SK-N-SH (cell line): ENCODE measurements at regions not wholly inside any gene's neighbourhood (a gene's known extent, or its start where the extent isn't known, plus 50 kb on each side); places are given as distances from the start of the nearest gene placed in this dataset.
"Not testable (repeated sequence)": the region's sequence is repeated elsewhere in the genome, so short reads cannot be mapped to it uniquely, and the experiment has no call there.

Source experiments
- CTCF ChIA-PET: fragments of 300-600, 350-600 bp; formaldehyde crosslinking; extraction: SDS; loops from one replicate; lab custom pipeline; 2021; lab: Yijun Ruan, JAX
- POLR2A ChIA-PET: fragments of 350-600 bp; sonication (Branson Sonifier 250); formaldehyde crosslinking; extraction: SDS; loops from one replicate; lab custom pipeline; 2020; ENCODE audit warnings: antibody characterized with exemption, inconsistent platforms; lab: Yijun Ruan, JAX
- DNase-seq: peaks from one replicate; pipeline ENCODE4 v3.0.0; 2012
- H2AFZ ChIP-seq: fragments of 200-600 bp; sonication (generic); 2 replicates; pipeline ENCODE4 v1.8.1; 2016; ENCODE audit warnings: antibody characterized with exemption, mild to moderate bottlenecking, low read depth
- H3F3A ChIP-seq: fragments of 200-600 bp; sonication (generic); replicated peaks from 2 replicates; pipeline ENCODE3; 2016; ENCODE audit warnings: antibody characterized with exemption, mild to moderate bottlenecking; ENCODE audit not compliant: insufficient read depth
- H3K27ac ChIP-seq, 2 experiments: fragments of 200-500 bp in 1 of 2; fragments of 200-600 bp in 1 of 2; sonication (Bioruptor generic) in 1 of 2; sonication (generic), shearing (Covaris generic) in 1 of 2; 2 replicates each; pipeline versions ENCODE4 v1.5.1 to v1.6.1; 2014 to 2016; ENCODE audit warnings: low read depth in 2 of 2, inconsistent platforms in 1 of 2, low read length in 1 of 2, mild to moderate bottlenecking in 1 of 2, mixed read lengths in 1 of 2
- H3K27me3 ChIP-seq: fragments of 200-600 bp; sonication (generic), shearing (Covaris generic); 2 replicates; pipeline ENCODE4 v1.6.1; 2016; ENCODE audit warnings: mixed run types; ENCODE audit not compliant: insufficient read depth
- H3K36me3 ChIP-seq, 2 experiments: fragments of 200-500 bp in 1 of 2; fragments of 200-600 bp in 1 of 2; sonication (Bioruptor generic) in 1 of 2; sonication (generic) in 1 of 2; replicated peaks in 1 of 2; 2 replicates each; pipeline versions ENCODE3 to v1.5.1; 2014 to 2016; ENCODE audit warnings: low read length in 1 of 2, mild to moderate bottlenecking in 1 of 2; ENCODE audit not compliant: insufficient read depth in 2 of 2, control insufficient read depth in 1 of 2
- H3K4me1 ChIP-seq, 2 experiments: fragments of 200-500 bp in 1 of 2; fragments of 200-600 bp in 1 of 2; sonication (Bioruptor generic) in 1 of 2; sonication (generic), shearing (Covaris generic) in 1 of 2; 2 replicates each; pipeline versions ENCODE4 v1.5.1 to v1.6.1; 2014 to 2016; ENCODE audit warnings: low read depth in 1 of 2, low read length in 1 of 2, mixed run types in 1 of 2; ENCODE audit not compliant: insufficient read depth in 2 of 2, control insufficient read depth in 1 of 2
- H3K4me2 ChIP-seq: fragments of 200-600 bp; sonication (generic), shearing (Covaris generic); 2 replicates; pipeline ENCODE4 v1.6.1; 2017; ENCODE audit warnings: mixed run types
- H3K4me3 ChIP-seq, 2 experiments: fragments of 200-500 bp in 1 of 2; fragments of 200-600 bp in 1 of 2; sonication (Bioruptor generic) in 1 of 2; sonication (generic), shearing (Covaris generic) in 1 of 2; 2 replicates each; pipeline versions ENCODE4 v1.5.1 to v1.8.1; 2014 to 2016; ENCODE audit warnings: low read depth in 2 of 2, inconsistent platforms in 1 of 2, low read length in 1 of 2, mild to moderate bottlenecking in 1 of 2, mixed read lengths in 1 of 2, moderate library complexity in 1 of 2
- H3K79me2 ChIP-seq: fragments of 200-600 bp; sonication (generic); 2 replicates; pipeline ENCODE4 v1.8.1; 2017; ENCODE audit warnings: mild to moderate bottlenecking; ENCODE audit not compliant: insufficient read depth
- H3K9ac ChIP-seq: fragments of 200-600 bp; sonication (generic); 2 replicates; pipeline ENCODE4 v1.6.1; 2017; ENCODE audit warnings: mixed run types
- H3K9me2 ChIP-seq: fragments of 200-600 bp; sonication (generic); 2 replicates; pipeline ENCODE4 v1.6.1; 2017; ENCODE audit warnings: mixed run types
- H3K9me3 ChIP-seq: fragments of 200-600 bp; sonication (generic); 2 replicates; pipeline ENCODE4 v1.6.1; 2017; ENCODE audit warnings: mixed run types, mild to moderate bottlenecking, moderate library complexity
- H4K20me1 ChIP-seq: fragments of 200-600 bp; sonication (generic); 2 replicates; pipeline ENCODE4 v1.6.1; 2017; ENCODE audit warnings: mild to moderate bottlenecking, mixed run types; ENCODE audit not compliant: insufficient read depth
- ELF1 ChIP-seq: IDR thresholded peaks from 2 replicates; pipeline ENCODE4 v1.4.0; 2012
- EZH2phosphoT487 ChIP-seq: fragments of 200-600 bp; sonication (generic); IDR thresholded peaks from 2 replicates; pipeline ENCODE4 v1.6.1; 2017; ENCODE audit warnings: low read depth, mixed run types, mild to moderate bottlenecking, antibody characterized with exemption, moderate library complexity, borderline replicate concordance
- FOXJ3 ChIP-seq: sonication (generic); formaldehyde crosslinking; IDR thresholded peaks from 2 replicates; pipeline ENCODE4 v1.5.1; 2020; ENCODE audit warnings: mild to moderate bottlenecking, missing genetic modification reagents
- GABPA ChIP-seq: IDR thresholded peaks from 2 replicates; pipeline ENCODE4 v1.4.0; 2012; ENCODE audit warnings: low read depth, mild to moderate bottlenecking
- GATA2 ChIP-seq: sonication (generic); formaldehyde crosslinking; IDR thresholded peaks from 2 replicates; pipeline ENCODE4 v1.5.0; 2020; ENCODE audit warnings: mild to moderate bottlenecking, missing genetic modification reagents
- JUND ChIP-seq: IDR thresholded peaks from 2 replicates; pipeline ENCODE4 v1.4.0; 2012
- NFIC ChIP-seq: IDR thresholded peaks from 2 replicates; pipeline ENCODE4 v1.4.0; 2012; ENCODE audit warnings: borderline replicate concordance
- POLR2AphosphoS5 ChIP-seq: IDR thresholded peaks from 2 replicates; pipeline ENCODE4 v1.6.1; 2012; ENCODE audit warnings: low read depth, low read length
- SMC3 ChIP-seq: IDR thresholded peaks from 2 replicates; pipeline ENCODE4 v1.6.1; 2012; ENCODE audit warnings: low read depth, low read length, improper control_type of control experiment
- TAF1 ChIP-seq: IDR thresholded peaks from 2 replicates; pipeline ENCODE4 v1.6.1; 2012; ENCODE audit warnings: low read depth, mild to moderate bottlenecking, low read length, moderate library complexity, borderline replicate concordance
- TCF12 ChIP-seq: IDR thresholded peaks from 2 replicates; pipeline ENCODE4 v1.4.0; 2012
- YY1 ChIP-seq: IDR thresholded peaks from 2 replicates; pipeline ENCODE4 v1.4.0; 2012; ENCODE audit warnings: low read depth, mild to moderate bottlenecking
- WGBS: methylation state at CpG from one replicate; pipeline ENCODE4 v1.1.6; 2017; ENCODE audit warnings: low lambda C conversion rate; 5-methylcytosine and 5-hydroxymethylcytosine counted together
- TF ChIP-seq, protein P1 (sequence below): IDR thresholded peaks from 2 replicates; pipeline ENCODE4 v1.4.0; 2012; ENCODE audit warnings: low read depth, borderline replicate concordance
- TF ChIP-seq, protein P2 (sequence below): IDR thresholded peaks from 2 replicates; pipeline ENCODE4 v1.4.0; 2012; ENCODE audit warnings: low read depth, borderline replicate concordance
- TF ChIP-seq, protein P3 (sequence below): fragments of 150-350 bp; IDR thresholded peaks from 2 replicates; pipeline ENCODE4 v1.6.1; 2016; ENCODE audit warnings: mild to moderate bottlenecking, low read depth, low read length
- TF ChIP-seq, protein P4 (sequence below): fragments of 150-350 bp; IDR thresholded peaks from 2 replicates; pipeline ENCODE4 v1.6.1; 2017; ENCODE audit warnings: antibody characterized with exemption, low read length, low read depth, borderline replicate concordance
- TF ChIP-seq, protein P5 (sequence below): IDR thresholded peaks from 2 replicates; pipeline ENCODE4; 2012

DNA sequence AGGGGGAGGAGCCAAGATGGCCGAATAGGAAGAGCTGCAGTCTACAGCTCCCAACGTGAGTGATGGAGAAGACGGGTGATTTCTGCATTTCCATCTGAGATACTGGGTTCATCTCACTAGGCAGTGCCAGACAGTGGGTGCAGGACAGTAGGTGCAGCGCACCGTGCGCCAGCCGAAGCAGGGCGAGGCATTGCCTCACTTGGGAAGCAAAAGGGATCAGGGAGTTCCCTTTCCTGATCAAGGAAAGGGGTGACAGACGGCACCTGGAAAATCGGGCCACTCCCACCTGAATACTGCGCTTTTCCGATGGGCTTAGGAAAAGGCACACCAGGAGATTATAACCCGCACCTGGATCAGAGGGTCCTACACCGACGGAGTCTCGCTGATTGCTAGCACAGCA is 121.1 kb upstream of the SESTD1 start:
- H3K27ac ChIP-seq, H3K9me2 ChIP-seq, H3K79me2 ChIP-seq, H4K20me1 ChIP-seq, H3F3A ChIP-seq, POLR2A ChIA-PET, DNase-seq, H3K9me3 ChIP-seq, H2AFZ ChIP-seq, H3K9ac ChIP-seq, H3K27me3 ChIP-seq, H3K4me3 ChIP-seq, H3K4me2 ChIP-seq, H3K4me1 ChIP-seq, H3K36me3 ChIP-seq: not testable (repeated sequence)
- 70% methylated on average over 16 of the region's 16 CpGs for WGBS
- CTCF ChIA-PET = interaction anchor here (0.6 kb wide), 1 partner anchor 55 kb away, joined by 3 read pairs; no protein-coding TSS in a partner anchor

DNA sequence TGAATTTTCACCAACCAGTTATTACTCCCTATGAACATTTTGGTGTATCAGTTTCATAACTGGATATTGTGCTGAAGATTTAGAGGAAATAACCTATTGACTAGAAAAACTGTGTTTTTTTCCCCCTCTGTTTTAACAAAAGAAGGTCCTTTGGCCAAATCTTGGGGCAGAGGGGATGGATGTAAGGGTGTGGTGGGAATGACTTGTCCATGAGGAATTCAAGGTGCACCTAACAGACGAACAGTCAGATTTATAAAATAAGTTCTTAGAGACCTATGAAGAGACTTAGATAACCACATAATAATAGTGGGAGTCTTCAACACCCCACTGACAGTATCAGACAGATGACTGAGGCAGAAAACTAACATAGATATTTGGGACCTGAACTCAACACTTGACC is 119.3 kb upstream of the SESTD1 start:
- 19% methylated on average over 1 of the region's 1 CpG for WGBS
- CTCF ChIA-PET = no interaction called here

DNA sequence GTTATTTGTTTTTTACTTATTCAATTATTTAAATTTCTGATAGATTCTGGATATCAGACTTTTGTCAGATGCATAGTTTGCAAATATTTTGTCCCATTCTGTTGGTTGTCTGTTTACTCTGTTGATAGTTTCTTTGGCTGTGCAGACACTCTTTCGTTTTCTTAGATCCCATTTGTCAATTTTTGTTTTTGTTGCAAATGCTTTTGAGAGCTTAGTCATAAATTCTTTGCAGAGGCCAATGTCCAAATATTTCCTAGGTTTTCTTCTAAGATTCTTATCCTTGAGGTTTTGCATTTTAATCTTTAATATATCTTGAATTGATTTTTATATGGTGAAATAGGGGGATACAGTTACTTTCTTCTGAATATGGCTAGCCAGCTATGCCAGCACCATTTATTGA is 112.7 kb upstream of the SESTD1 start:
- Histone ChIP-seq H3K36me3 (no peaks in the 10 kb centered on the region), H3K9ac (no peak overlapping the region), H3K4me2 (no peak overlapping the region), H3K4me1 (no peaks in the 10 kb centered on the region), H3F3A (no peaks in the 10 kb centered on the region), H3K27ac (no peak overlapping the region), H3K4me3 (no peak overlapping the region), H3K79me2 (no peaks in the 10 kb centered on the region), H4K20me1 (no peaks in the 10 kb centered on the region), H3K9me3 (no peaks in the 10 kb centered on the region), H3K9me2 (no peaks in the 10 kb centered on the region), H3K27me3 (no peaks in the 10 kb centered on the region), H2AFZ (no peak overlapping the region)
- WGBS = 8% methylated on average over 1 of the region's 1 CpG
- DNase-seq = no peak
- ChIA-PET POLR2A (no interaction called here), CTCF (interaction anchor here (1.0 kb wide), 1 partner anchor 357 kb away, joined by 3 read pairs; no protein-coding TSS in a partner anchor)
- TF ChIP-seq NFIC (no peak), POLR2AphosphoS5 (no peak), GATA2 (CRISPR knock-in tag) (no peak), YY1 (no peak), JUND (no peak), ELF1 (no peak), TCF12 (no peak), TAF1 (no peak)
- TF ChIP-seq, protein P1, sequence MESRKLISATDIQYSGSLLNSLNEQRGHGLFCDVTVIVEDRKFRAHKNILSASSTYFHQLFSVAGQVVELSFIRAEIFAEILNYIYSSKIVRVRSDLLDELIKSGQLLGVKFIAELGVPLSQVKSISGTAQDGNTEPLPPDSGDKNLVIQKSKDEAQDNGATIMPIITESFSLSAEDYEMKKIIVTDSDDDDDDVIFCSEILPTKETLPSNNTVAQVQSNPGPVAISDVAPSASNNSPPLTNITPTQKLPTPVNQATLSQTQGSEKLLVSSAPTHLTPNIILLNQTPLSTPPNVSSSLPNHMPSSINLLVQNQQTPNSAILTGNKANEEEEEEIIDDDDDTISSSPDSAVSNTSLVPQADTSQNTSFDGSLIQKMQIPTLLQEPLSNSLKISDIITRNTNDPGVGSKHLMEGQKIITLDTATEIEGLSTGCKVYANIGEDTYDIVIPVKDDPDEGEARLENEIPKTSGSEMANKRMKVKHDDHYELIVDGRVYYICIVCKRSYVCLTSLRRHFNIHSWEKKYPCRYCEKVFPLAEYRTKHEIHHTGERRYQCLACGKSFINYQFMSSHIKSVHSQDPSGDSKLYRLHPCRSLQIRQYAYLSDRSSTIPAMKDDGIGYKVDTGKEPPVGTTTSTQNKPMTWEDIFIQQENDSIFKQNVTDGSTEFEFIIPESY = no peak
- TF ChIP-seq, protein P2, sequence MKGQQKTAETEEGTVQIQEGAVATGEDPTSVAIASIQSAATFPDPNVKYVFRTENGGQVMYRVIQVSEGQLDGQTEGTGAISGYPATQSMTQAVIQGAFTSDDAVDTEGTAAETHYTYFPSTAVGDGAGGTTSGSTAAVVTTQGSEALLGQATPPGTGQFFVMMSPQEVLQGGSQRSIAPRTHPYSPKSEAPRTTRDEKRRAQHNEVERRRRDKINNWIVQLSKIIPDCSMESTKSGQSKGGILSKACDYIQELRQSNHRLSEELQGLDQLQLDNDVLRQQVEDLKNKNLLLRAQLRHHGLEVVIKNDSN = no peak
- TF ChIP-seq, protein P3, sequence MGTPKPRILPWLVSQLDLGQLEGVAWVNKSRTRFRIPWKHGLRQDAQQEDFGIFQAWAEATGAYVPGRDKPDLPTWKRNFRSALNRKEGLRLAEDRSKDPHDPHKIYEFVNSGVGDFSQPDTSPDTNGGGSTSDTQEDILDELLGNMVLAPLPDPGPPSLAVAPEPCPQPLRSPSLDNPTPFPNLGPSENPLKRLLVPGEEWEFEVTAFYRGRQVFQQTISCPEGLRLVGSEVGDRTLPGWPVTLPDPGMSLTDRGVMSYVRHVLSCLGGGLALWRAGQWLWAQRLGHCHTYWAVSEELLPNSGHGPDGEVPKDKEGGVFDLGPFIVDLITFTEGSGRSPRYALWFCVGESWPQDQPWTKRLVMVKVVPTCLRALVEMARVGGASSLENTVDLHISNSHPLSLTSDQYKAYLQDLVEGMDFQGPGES = no peak

More for the DNA sequence above, 119.3 kb upstream of the SESTD1 start:
- Histone ChIP-seq H3K36me3 (no peaks in the 10 kb centered on the region), H3K9me3 (no peaks in the 10 kb centered on the region), H3K9me2 (no peaks in the 10 kb centered on the region), H3K4me2 (no peak overlapping the region), H2AFZ (no peak overlapping the region), H3K9ac (no peak overlapping the region), H3K4me3 (no peak overlapping the region), H4K20me1 (no peaks in the 10 kb centered on the region), H3K79me2 (no peaks in the 10 kb centered on the region), H3K27me3 (no peaks in the 10 kb centered on the region), H3K4me1 (no peaks in the 10 kb centered on the region), H3F3A (no peaks in the 10 kb centered on the region)
- POLR2A ChIA-PET = no interaction called here
- no peak for TF ChIP-seq GABPA
- TF ChIP-seq SMC3 = no peak
- TF ChIP-seq FOXJ3 (CRISPR knock-in tag) = no peak
- TF ChIP-seq EZH2phosphoT487 = no peak
- no peak for TF ChIP-seq YY1
- TF ChIP-seq, protein P4, sequence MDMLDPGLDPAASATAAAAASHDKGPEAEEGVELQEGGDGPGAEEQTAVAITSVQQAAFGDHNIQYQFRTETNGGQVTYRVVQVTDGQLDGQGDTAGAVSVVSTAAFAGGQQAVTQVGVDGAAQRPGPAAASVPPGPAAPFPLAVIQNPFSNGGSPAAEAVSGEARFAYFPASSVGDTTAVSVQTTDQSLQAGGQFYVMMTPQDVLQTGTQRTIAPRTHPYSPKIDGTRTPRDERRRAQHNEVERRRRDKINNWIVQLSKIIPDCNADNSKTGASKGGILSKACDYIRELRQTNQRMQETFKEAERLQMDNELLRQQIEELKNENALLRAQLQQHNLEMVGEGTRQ = no peak
- TF ChIP-seq JUND = no peak
- no peak for TF ChIP-seq TCF12
- TF ChIP-seq ELF1 = no peak
- TF ChIP-seq TAF1 = no peak
- TF ChIP-seq, protein P5, sequence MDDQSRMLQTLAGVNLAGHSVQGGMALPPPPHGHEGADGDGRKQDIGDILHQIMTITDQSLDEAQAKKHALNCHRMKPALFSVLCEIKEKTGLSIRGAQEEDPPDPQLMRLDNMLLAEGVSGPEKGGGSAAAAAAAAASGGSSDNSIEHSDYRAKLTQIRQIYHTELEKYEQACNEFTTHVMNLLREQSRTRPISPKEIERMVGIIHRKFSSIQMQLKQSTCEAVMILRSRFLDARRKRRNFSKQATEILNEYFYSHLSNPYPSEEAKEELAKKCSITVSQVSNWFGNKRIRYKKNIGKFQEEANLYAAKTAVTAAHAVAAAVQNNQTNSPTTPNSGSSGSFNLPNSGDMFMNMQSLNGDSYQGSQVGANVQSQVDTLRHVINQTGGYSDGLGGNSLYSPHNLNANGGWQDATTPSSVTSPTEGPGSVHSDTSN = no peak
- no peak for TF ChIP-seq POLR2AphosphoS5
- TF ChIP-seq, all 33 proteins: peak for 0
- no peak for DNase-seq
- no peak overlapping the region for H3K27ac ChIP-seq
